Spleen (tissue), 11 donors: ENCODE measurements at regions not wholly inside any gene's neighbourhood (a gene's known extent, or its start where the extent isn't known, plus 50 kb on each side); places are given as distances from the start of the nearest gene placed in this dataset.

Source experiments
- DNase-seq: peaks from one replicate; pipeline ENCODE4 v3.0.0-alpha.2; 2020
- H3K27ac ChIP-seq, 8 donors: fragments of 200-600 bp; sonication (generic) in 7 of 8; 1 replicate in 4 of 8; 2 replicates in 4 of 8; pipeline versions ENCODE4 v1.5.0 to v1.8.0; 2016 to 2021; ENCODE audit warnings: inconsistent platforms in 4 of 8, mild to moderate bottlenecking in 4 of 8, moderate library complexity in 1 of 8
- H3K27me3 ChIP-seq, 7 donors: fragments of 200-600 bp; sonication (generic) in 6 of 7; replicated peaks in 1 of 7; 1 replicate in 4 of 7; 2 replicates in 3 of 7; pipeline versions ENCODE4 v1.5.0 to v1.8.0; 2016 to 2021; ENCODE audit warnings: inconsistent platforms in 3 of 7, mild to moderate bottlenecking in 1 of 7
- H3K36me3 ChIP-seq, 6 donors: fragments of 200-600 bp; sonication (generic) in 5 of 6; 1 replicate in 4 of 6; 2 replicates in 2 of 6; pipeline versions ENCODE4 v1.5.0 to v1.8.0; 2016 to 2021; ENCODE audit warnings: inconsistent platforms in 2 of 6
- H3K4me1 ChIP-seq, 6 donors: fragments of 200-600 bp; sonication (generic) in 5 of 6; 1 replicate in 3 of 6; 2 replicates in 3 of 6; pipeline versions ENCODE4 v1.5.0 to v1.8.0; 2016 to 2021; ENCODE audit warnings: inconsistent platforms in 3 of 6
- H3K4me3 ChIP-seq, 8 donors: fragments of 200-600 bp; sonication (generic) in 7 of 8; 1 replicate in 4 of 8; 2 replicates in 4 of 8; pipeline versions ENCODE4 v1.5.0 to v1.8.0; 2016 to 2021; ENCODE audit warnings: inconsistent platforms in 4 of 8, mild to moderate bottlenecking in 4 of 8, moderate library complexity in 2 of 8
- H3K9me3 ChIP-seq, 8 donors: fragments of 200-600 bp; sonication (generic) in 7 of 8; 1 replicate in 4 of 8; 2 replicates in 4 of 8; pipeline versions ENCODE4 v1.5.0 to v1.8.0; 2016 to 2021; ENCODE audit warnings: inconsistent platforms in 4 of 8
- POLR2A ChIP-seq, 3 donors: fragments of 450-650 bp; IDR thresholded peaks; one replicate each; pipeline ENCODE4 v1.5.1; 2017; ENCODE audit warnings: antibody characterized with exemption in 3 of 3, mild to moderate bottlenecking in 1 of 3
- POLR2AphosphoS5 ChIP-seq, 3 donors: sonication (generic); formaldehyde crosslinking; IDR thresholded peaks; one replicate each; pipeline ENCODE4 v1.5.1; 2017; ENCODE audit warnings: antibody characterized with exemption in 3 of 3
- WGBS, 5 donors: extraction: QIAGEN DNeasy Blood & Tissue Kit in 3 of 5; methylation state at CpG; one replicate each; pipeline versions ENCODE4 v1.1.5 to v1.1.7; 2013 to 2018; 5-methylcytosine and 5-hydroxymethylcytosine counted together
- intact Hi-C: fragments of 100-400 bp; cut with DNase I; formaldehyde crosslinking; loops from one replicate; pipeline ENCODE4 v1.15.0; 2023; ENCODE audit warnings: low total_unique reads
- TF ChIP-seq, protein P1 (sequence below), 11 experiments: fragments of 200-600 bp in 7 of 11; fragments of 450-650 bp in 4 of 11; sonication (generic) in 4 of 11; IDR thresholded peaks in 8 of 11; conservative IDR thresholded peaks in 3 of 11; 1 replicate in 7 of 11; 2 replicates in 4 of 11; pipeline versions ENCODE4 v1.4.0 to v1.8.0; 2016 to 2021; ENCODE audit warnings: antibody characterized with exemption in 11 of 11, inconsistent platforms in 4 of 11, mild to moderate bottlenecking in 1 of 11
- donor health status: healthy with polysubstance abuse.
- donor health status: DM: no; HTN: no; CAD: no; lungs with moderate emphysema.
- donor health status: DM: no; HTN: no; CAD: no.
- donor health status: Bipolar disorder and iron deficiency.
- donor health status: healthy.
- donor health status: DM: no; HTN: no; CAD: no.
- donor health status: DM: yes; HTN: yes; CAD: no.

DNA sequence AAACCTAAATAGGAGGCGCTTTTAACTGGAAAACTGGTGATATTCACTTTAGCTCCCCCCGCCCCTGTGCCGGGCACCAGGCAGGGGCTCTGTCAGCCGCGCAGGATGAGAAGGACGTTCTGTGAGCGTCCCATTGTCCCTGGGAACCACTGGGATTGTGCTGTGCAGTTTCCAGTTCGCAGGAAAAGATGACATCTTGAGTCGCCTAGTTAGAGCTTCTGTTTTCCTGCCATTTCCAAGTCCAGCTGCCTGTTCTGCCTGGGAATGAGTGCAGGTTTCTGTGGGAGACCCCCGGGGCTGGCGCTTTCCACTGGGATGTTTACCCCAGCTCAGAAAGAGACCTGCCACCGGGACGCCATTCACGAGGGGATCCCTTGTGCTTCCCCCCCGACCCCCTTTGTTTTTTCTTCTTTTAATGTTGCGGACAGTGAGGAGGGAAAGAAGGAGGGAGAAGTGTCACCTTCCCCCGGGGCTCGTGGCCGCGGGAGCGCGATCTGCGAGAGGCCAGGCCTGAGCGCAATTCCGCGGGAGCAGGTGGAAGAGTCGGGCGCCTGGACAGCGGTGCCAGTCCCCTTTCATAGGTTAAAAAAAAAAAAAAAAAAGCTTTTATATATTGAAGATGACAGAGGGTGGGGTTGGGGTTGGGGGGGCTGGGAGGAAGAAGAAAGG lies 121.5 kb downstream of the RMI1 start:
- intact Hi-C loops = no loop called here
- Histone ChIP-seq H3K4me1 (peaks cover 0 to 7% (median 0%) of the 10 kb centered on the region in 6 donors), H3K4me3 (peak overlapping the region in 2 of 8 donors; percentile 23 to 52), H3K27ac (no peak overlapping the region), H3K27me3 (peaks cover 0 to 26% (median 9%) of the 10 kb centered on the region in 7 donors), H3K36me3 (no peaks in the 10 kb centered on the region), H3K9me3 (peaks cover 0 to 12% (median 0%) of the 10 kb centered on the region in 8 donors)
- TF ChIP-seq, protein P1, sequence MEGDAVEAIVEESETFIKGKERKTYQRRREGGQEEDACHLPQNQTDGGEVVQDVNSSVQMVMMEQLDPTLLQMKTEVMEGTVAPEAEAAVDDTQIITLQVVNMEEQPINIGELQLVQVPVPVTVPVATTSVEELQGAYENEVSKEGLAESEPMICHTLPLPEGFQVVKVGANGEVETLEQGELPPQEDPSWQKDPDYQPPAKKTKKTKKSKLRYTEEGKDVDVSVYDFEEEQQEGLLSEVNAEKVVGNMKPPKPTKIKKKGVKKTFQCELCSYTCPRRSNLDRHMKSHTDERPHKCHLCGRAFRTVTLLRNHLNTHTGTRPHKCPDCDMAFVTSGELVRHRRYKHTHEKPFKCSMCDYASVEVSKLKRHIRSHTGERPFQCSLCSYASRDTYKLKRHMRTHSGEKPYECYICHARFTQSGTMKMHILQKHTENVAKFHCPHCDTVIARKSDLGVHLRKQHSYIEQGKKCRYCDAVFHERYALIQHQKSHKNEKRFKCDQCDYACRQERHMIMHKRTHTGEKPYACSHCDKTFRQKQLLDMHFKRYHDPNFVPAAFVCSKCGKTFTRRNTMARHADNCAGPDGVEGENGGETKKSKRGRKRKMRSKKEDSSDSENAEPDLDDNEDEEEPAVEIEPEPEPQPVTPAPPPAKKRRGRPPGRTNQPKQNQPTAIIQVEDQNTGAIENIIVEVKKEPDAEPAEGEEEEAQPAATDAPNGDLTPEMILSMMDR (IDR thresholded peaks at IDR 0.05 in 8 of 11, conservative IDR thresholded peaks at IDR 0.05 in 3 of 11) = no peak
- TF ChIP-seq POLR2A (IDR thresholded peaks at IDR 0.05) = no peak
- TF ChIP-seq POLR2AphosphoS5 (IDR thresholded peaks at IDR 0.05) = no peak
- WGBS, 5 donors = 17 to 36% (median 18%) methylated on average over 28 to 29 of the region's 29 CpGs
- no peak for DNase-seq

DNA sequence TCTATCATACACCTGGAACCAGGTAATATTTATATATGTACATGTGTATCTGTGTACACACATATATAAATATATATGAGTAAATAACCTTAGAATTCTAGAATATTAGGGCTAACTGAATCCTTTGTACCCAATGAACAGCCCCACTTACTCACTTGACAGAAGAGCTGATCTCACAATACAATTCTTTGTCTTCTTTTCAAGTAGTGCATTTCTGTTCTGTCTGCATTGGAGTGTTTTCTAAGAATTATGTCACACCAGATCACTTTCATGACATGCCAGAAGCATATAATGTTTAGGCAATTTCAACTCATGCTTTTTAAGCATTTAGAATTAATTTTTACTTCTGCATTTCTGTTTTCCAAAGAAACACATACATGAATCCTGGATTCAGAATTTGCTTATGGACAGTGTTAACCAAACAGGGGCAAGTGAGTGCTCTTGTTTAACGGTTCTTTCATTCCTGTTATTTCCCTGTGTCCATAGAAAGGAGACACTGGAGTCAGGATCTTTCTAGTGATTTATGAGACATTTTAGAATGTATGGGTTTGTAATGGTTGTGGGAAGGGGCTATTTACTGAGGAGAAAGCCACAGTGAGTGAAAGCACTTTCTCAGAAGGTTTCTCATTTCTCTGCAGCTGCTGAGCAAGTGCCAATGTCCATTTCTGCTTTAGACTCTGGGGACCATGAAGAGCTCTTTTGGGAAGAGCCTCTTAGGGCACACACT lies 123.2 kb downstream of the RMI1 start:
- intact Hi-C loops = no loop called here
- 43 to 67% (median 62%) methylated on average over 1 of the region's 1 CpG for WGBS, 5 donors
- peaks cover 0 to 12% (median 0%) of the 10 kb centered on the region in 8 donors for H3K9me3 ChIP-seq
- H3K27me3 ChIP-seq = peaks cover 0 to 34% (median 9%) of the 10 kb centered on the region in 7 donors
- H3K27ac ChIP-seq = no peak overlapping the region
- H3K36me3 ChIP-seq = no peaks in the 10 kb centered on the region
- TF ChIP-seq POLR2A (IDR thresholded peaks at IDR 0.05) = no peak
- TF ChIP-seq POLR2AphosphoS5 (IDR thresholded peaks at IDR 0.05) = no peak
- TF ChIP-seq, protein P1 (IDR thresholded peaks at IDR 0.05 in 8 of 11, conservative IDR thresholded peaks at IDR 0.05 in 3 of 11) = no peak
- H3K4me1 ChIP-seq = peaks cover 0 to 14% (median 0%) of the 10 kb centered on the region in 6 donors
- H3K4me3 ChIP-seq = no peak overlapping the region
- DNase-seq = no peak

DNA sequence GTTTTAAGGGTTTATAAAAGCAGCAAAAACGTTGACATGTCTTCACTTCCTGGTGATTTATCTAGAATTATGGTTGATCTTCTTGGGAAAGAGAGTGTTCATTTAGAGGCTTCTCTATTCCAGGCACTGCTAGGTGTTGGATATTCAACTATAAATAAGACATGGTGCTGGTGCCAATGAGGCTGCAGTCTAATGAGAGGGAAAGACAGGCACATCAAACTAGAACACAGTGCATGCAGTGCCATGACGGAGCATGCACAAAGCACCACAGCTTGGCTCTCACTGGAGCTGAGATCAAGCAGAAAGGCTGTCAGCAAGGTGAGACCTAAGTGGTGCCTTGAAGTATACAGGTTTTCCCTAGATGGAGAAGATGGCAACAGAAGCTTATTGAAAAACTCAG lies 126.5 kb downstream of the RMI1 start:
- intact Hi-C loops = no loop called here
- H3K4me3 ChIP-seq = no peak overlapping the region
- H3K27ac ChIP-seq = no peak overlapping the region
- 69 to 76% (median 74%) methylated on average over 2 of the region's 2 CpGs for whole genome bisulfite sequencing, 5 donors
- H3K36me3 ChIP-seq = no peaks in the 10 kb centered on the region
- peaks cover 0 to 12% (median 0%) of the 10 kb centered on the region in 8 donors for H3K9me3 ChIP-seq
- peaks cover 0 to 34% (median 5%) of the 10 kb centered on the region in 7 donors for H3K27me3 ChIP-seq
- H3K4me1 ChIP-seq = peaks cover 0 to 13% (median 0%) of the 10 kb centered on the region in 6 donors
- TF ChIP-seq POLR2A (IDR thresholded peaks at IDR 0.05) (no peak), POLR2AphosphoS5 (IDR thresholded peaks at IDR 0.05) (no peak)
- TF ChIP-seq, protein P1 (IDR thresholded peaks at IDR 0.05 in 8 of 11, conservative IDR thresholded peaks at IDR 0.05 in 3 of 11) = no peak
- DNase-seq = no peak

DNA sequence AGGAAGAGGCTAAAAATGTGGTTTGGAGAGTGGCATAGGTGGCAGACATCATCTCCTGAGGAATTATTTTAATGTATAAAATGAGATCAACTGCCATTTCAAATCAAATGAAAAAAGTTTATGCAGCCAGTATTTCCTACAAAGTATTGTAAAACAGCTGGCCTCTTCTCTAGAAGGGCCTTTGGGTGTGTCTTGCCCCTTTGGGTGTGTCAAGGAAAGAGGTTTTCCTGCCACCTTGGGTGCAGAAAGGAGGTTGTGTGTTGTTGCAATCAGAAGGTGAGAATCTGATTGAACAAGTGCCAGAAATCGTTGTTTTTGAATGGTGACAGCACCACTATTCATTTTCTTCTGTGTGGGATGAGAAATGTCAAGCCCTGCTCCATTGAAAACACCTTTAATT lies 127.4 kb downstream of the RMI1 start:
- 32 to 54% (median 40%) methylated on average over 1 of the region's 1 CpG for WGBS, 5 donors
- Histone ChIP-seq H3K27ac (no peak overlapping the region), H3K9me3 (peaks cover 0 to 12% (median 0%) of the 10 kb centered on the region in 8 donors), H3K4me3 (no peak overlapping the region), H3K4me1 (peaks cover 0 to 7% (median 0%) of the 10 kb centered on the region in 6 donors), H3K36me3 (no peaks in the 10 kb centered on the region), H3K27me3 (peaks cover 0 to 25% (median 0%) of the 10 kb centered on the region in 7 donors)
- no peak for DNase-seq
- intact Hi-C loops = no loop called here
- TF ChIP-seq POLR2AphosphoS5 (IDR thresholded peaks at IDR 0.05) (no peak), POLR2A (IDR thresholded peaks at IDR 0.05) (no peak)
- TF ChIP-seq, protein P1 (IDR thresholded peaks at IDR 0.05 in 8 of 11, conservative IDR thresholded peaks at IDR 0.05 in 3 of 11) = no peak
